ENCODE measurements at regions not wholly inside any gene's neighbourhood (a gene's known extent, or its start where the extent isn't known, plus 50 kb on each side); places are given as distances from the start of the nearest gene placed in this dataset.
"Not testable (repeated sequence)": the region's sequence is repeated elsewhere in the genome, so short reads cannot be mapped to it uniquely, and the experiment has no call there.

DNA sequence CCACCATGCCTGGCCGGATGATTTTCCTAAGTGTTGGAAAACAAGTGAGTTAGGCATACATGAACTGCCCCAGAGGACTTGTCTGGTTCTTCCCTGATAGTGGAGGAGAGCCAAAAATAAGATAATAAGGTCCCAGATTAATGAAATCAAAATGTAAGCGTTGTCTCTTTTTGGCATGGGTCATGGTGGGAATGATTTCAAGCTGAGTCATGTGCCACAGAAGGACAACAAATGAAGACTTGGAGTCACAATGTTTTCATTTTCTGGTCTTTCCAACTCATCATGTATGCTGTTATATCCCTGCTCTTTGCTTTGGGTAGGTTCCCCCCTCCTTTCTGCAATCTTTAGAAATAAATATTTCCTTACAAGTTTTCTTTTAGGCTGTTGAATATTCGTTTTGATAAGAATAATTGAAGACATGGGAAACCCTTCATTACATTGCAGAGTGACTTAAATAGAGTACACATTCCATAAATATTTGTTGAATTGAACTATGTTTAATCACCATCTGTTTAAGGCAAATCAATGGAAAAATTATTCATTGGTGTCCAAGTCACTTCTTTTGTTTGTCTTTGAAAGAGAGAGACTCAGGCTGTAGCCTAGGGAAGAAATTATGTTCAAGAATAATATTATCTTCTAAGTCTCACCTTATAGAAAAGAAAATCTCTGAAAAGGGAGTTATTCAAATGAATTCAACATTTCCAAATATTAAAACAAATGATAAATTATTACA, 196.3 kb downstream of the CSNK1G3 start:
- no peaks in the 10 kb centered on the region for H3K27me3 Mint-ChIP-seq
- H3K27ac Mint-ChIP-seq: no peak overlapping the region
- DNase-seq: no peak
- H3K4me3 Mint-ChIP-seq: no peak overlapping the region
- peaks cover 6% of the 10 kb centered on the region for H3K9me3 Mint-ChIP-seq
- H3K4me1 Mint-ChIP-seq (ENCODE audit: low read depth): no peaks in the 10 kb centered on the region
- no peaks in the 10 kb centered on the region for H3K36me3 Mint-ChIP-seq (ENCODE audit: low read depth)

DNA sequence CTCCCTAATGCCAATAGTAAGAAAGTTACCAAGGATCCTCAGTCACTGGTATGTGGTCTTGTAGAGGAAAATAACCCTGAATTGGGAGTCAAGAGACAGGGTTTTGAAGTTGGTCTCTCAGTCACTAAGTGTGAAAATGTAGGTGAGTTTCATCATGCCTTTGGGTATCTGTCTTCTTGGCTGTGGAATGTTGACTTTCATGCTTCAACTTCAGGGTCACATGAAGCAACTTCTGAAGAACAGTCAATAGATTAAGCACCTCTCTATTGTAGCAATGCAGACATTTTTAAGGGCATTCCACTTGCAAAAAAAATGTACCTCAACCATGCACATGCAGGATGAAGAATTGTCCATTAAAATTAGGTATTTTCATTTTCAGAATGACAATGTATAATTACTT, 194.6 kb downstream of the CSNK1G3 start:
- DNase-seq: no peak
- Mint-ChIP-seq H3K4me3 (no peak overlapping the region), H3K36me3 (ENCODE audit: low read depth) (no peaks in the 10 kb centered on the region), H3K27me3 (no peaks in the 10 kb centered on the region), H3K9me3 (peaks cover 5% of the 10 kb centered on the region), H3K27ac (no peak overlapping the region), H3K4me1 (ENCODE audit: low read depth) (no peaks in the 10 kb centered on the region)

DNA sequence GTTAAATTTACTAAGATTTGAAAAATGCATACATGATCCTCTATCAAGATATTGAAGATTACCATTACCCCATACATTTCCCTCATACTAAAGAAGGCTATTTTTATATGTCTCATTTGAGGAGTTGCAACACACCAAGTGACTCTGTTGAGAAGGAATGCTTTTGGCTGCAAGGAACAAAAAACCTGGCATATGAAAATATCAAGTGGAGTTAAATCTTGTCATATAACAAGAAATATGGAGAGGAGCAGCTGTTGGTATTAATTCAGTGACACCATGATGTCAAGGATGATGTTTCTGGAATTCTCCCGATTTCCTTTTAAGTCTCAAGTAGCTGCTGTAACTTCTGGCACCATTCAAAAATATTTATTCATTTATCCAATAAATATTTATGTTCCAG, 193.8 kb downstream of the CSNK1G3 start:
- no peak for DNase-seq
- H3K4me3 Mint-ChIP-seq: no peak overlapping the region
- H3K27ac Mint-ChIP-seq: no peak overlapping the region
- H3K36me3 Mint-ChIP-seq (ENCODE audit: low read depth): no peaks in the 10 kb centered on the region
- H3K27me3 Mint-ChIP-seq: no peaks in the 10 kb centered on the region
- H3K9me3 Mint-ChIP-seq: peaks cover 5% of the 10 kb centered on the region
- no peaks in the 10 kb centered on the region for H3K4me1 Mint-ChIP-seq (ENCODE audit: low read depth)

DNA sequence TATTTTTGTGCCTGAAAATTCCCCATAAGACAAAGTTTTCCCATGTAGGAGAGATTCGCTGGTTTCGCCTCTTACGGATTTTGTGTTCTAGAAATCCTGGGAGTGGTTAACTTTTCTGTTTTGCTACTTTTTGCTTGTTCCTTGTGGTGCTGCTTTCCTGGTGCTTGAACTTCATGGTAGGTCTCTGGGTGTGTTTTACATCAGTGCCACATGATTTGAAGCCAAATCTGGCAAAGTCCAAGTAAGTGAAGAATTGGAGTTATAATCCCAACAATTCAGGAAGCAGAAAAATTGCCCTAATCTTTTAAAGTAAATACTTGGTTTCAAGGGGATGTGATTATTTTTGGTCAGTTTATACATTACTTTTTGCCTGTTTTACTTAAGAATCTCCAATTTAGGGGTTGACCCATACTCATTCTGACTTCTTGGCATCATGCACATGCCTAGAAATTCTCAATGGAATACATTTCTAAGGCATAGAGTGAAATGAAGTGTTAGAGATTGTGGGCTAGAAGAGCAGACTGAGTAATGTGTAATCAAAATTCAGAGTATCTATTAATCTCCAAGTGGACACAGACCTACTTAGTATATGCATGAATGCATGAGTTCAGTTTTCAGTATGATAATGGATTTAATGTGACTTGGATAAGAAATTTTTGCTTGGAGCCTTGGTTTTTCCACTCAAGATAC, 189.7 kb downstream of the CSNK1G3 start:
- DNase-seq: no peak
- no peaks in the 10 kb centered on the region for H3K27me3 Mint-ChIP-seq
- H3K4me1 Mint-ChIP-seq (ENCODE audit: low read depth): no peaks in the 10 kb centered on the region
- H3K36me3 Mint-ChIP-seq (ENCODE audit: low read depth): no peaks in the 10 kb centered on the region
- H3K9me3 Mint-ChIP-seq: no peaks in the 10 kb centered on the region
- no peak overlapping the region for H3K4me3 Mint-ChIP-seq
- no peak overlapping the region for H3K27ac Mint-ChIP-seq

DNA sequence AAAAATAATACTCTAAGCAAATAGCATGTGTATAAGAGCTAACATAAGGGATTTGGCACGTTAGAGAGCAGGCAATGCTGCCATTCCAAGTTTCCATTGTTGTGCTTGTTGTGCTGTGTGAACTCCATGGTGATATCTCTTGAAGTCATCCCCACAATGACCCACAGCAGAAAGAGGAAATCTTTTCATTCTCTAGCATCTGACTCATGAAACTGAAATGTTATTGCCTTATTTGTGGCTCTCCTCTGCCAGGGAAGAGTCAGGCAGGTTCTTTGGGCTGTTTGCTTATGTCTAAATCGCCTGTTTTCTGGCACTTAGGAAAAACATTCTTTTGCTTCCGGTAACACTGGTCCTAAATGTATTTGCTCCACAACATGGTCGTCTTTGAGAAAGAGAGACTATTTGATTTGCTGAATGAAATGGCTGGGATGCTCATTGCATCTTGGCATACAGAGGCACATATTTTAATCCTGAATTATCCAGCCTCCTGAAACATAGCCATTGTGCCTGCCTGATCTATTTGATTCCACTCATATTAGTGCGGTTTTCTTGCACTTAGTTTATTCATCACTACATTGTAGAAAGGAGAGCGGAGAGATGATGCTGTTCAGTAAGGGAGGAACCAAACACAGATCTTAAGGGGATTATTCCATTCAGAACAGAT, 188.8 kb downstream of the CSNK1G3 start:
- no peak for DNase-seq
- H3K4me1 Mint-ChIP-seq (ENCODE audit: low read depth): no peaks in the 10 kb centered on the region
- no peaks in the 10 kb centered on the region for H3K27me3 Mint-ChIP-seq
- no peaks in the 10 kb centered on the region for H3K36me3 Mint-ChIP-seq (ENCODE audit: low read depth)
- no peak overlapping the region for H3K27ac Mint-ChIP-seq
- no peaks in the 10 kb centered on the region for H3K9me3 Mint-ChIP-seq
- no peak overlapping the region for H3K4me3 Mint-ChIP-seq

DNA sequence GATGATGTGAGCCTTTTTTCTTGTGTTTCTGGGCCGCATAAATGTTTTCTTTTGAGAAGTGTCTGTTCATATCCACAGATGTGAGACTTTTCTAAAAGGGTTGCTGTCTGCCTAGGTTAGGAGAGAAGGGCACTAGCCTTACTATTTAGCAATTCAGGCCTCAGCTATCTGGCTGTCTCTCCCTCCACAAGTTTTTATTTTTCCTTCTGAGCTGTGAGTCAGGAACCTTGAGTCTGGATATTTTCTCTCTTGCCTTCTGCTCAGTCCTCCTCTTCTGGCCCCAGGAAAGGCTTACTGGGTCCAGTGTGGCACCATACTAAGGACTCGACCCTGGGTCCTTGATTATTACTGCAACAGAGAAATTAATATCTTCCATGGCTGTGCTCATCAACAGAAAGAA, 187.6 kb downstream of the CSNK1G3 start:
- Mint-ChIP-seq H3K9me3 (no peaks in the 10 kb centered on the region), H3K4me3 (no peak overlapping the region), H3K36me3 (ENCODE audit: low read depth) (no peaks in the 10 kb centered on the region), H3K27ac (no peak overlapping the region), H3K27me3 (no peaks in the 10 kb centered on the region), H3K4me1 (ENCODE audit: low read depth) (no peaks in the 10 kb centered on the region)
- DNase-seq: no peak

DNA sequence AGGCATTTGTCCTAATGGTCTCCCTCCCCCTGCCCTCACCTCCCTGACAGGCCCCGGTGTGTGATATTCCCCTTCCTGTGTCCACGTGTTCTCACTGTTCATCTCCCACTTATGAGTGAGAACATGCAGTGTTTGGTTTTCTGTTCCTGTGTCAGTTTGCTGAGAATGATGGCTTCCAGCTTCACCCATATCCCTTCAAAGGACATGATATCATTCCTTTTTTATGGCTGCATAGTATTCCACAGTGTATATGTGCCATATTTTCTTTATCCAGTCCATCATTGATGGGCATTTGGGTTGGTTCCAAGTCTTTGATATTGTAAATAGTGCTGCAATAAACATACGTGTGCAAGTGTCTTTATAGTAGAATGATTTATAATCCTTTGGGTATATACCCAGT, 187.0 kb downstream of the CSNK1G3 start:
- not testable (repeated sequence) for H3K4me1 Mint-ChIP-seq (ENCODE audit: low read depth); DNase-seq; H3K27ac Mint-ChIP-seq; H3K36me3 Mint-ChIP-seq (ENCODE audit: low read depth); H3K27me3 Mint-ChIP-seq; H3K4me3 Mint-ChIP-seq; H3K9me3 Mint-ChIP-seq

DNA sequence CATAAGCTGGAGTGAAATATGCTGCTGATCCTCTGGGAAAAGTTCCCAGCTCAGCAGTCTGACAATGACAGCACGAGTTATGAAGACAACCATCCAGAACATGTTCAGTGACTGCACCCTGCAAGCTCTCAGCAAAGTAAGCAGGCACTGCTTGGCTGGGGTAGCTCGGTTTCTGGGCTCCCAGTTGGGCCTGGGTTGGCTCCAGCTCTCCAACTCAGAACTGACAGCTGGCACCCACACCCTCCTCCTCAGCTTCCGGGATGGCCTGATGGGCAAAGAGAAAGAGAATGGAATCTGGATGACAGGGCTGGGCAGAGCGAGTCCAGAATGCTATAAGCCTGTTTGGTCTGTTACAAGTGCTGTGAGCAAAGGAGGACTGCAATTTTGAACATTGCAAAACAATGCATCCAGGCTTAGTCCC, 185.0 kb downstream of the CSNK1G3 start:
- Mint-ChIP-seq H3K9me3 (no peaks in the 10 kb centered on the region), H3K4me1 (ENCODE audit: low read depth) (no peaks in the 10 kb centered on the region), H3K27ac (no peak overlapping the region), H3K4me3 (no peak overlapping the region), H3K27me3 (no peaks in the 10 kb centered on the region), H3K36me3 (ENCODE audit: low read depth) (no peaks in the 10 kb centered on the region)
- no peak for DNase-seq

DNA sequence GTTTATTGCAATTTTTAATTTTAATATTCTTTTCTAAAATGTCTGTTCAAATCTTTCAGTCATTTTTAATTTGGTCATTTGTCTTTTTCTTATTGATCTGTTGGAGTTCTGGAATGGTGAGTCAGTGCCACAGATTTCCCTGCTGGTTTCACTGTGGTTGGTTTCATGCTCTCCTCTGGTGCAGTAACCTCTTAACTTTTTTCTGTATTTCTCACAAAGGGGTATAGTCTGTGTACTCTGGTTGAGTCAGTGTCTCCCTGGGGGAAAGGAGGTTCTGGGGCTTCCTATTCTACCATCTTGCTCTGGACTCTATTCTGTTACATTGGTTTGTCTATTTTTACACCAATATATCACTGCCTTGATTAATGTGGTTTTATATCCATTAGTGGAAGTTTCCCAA, 178.8 kb downstream of the CSNK1G3 start:
- Mint-ChIP-seq H3K4me3 (no peak overlapping the region), H3K4me1 (ENCODE audit: low read depth) (no peaks in the 10 kb centered on the region), H3K27me3 (no peaks in the 10 kb centered on the region), H3K9me3 (no peaks in the 10 kb centered on the region), H3K27ac (no peak overlapping the region), H3K36me3 (ENCODE audit: low read depth) (no peaks in the 10 kb centered on the region)
- DNase-seq: no peak

DNA sequence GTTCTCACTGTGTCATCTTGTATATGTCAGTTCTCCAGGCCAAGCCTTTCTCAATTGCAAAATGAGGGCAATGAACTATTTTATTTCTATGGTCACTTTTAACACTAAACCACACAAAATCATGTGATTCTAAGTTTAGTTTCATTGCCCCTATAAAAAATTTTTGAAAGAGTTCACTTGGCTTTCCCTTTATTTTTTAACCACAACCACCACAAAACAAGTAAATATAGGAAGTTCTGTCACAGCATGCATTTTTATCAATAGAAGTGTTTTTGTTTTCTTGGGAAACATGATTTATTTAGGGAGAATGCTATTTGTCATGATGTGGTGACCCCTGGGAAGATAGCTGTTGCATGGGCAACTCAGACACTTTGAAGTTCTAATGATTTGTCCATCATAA, 169.1 kb downstream of the CSNK1G3 start:
- Mint-ChIP-seq H3K27ac (no peak overlapping the region), H3K27me3 (peaks cover 5% of the 10 kb centered on the region), H3K9me3 (peaks cover 21% of the 10 kb centered on the region), H3K4me3 (no peak overlapping the region), H3K4me1 (ENCODE audit: low read depth) (no peaks in the 10 kb centered on the region), H3K36me3 (ENCODE audit: low read depth) (no peaks in the 10 kb centered on the region)
- no peak for DNase-seq

DNA sequence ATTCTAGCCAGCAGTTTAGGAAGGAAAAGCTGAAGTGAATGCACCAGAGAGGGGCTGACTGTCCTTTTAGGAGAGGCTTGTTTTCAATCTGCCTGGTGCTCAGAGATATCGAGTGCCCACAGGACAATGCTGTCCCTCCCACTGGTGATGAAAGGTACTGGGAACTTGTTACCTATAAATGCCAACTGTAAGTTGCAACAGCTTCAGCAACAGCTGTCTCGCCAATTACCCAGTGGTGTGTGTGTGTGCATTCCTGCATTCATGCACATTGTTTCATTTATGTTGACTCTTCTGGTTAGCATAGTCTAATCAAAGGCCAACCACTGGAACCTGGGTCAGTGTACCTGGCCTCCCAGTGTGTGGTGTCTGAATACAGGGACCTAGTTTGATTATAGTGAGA, 161.1 kb downstream of the CSNK1G3 start:
- Mint-ChIP-seq H3K4me3 (no peak overlapping the region), H3K36me3 (ENCODE audit: low read depth) (no peaks in the 10 kb centered on the region), H3K27me3 (peaks cover 3% of the 10 kb centered on the region), H3K9me3 (peaks cover 2% of the 10 kb centered on the region), H3K4me1 (ENCODE audit: low read depth) (no peaks in the 10 kb centered on the region), H3K27ac (no peak overlapping the region)
- DNase-seq: no peak

DNA sequence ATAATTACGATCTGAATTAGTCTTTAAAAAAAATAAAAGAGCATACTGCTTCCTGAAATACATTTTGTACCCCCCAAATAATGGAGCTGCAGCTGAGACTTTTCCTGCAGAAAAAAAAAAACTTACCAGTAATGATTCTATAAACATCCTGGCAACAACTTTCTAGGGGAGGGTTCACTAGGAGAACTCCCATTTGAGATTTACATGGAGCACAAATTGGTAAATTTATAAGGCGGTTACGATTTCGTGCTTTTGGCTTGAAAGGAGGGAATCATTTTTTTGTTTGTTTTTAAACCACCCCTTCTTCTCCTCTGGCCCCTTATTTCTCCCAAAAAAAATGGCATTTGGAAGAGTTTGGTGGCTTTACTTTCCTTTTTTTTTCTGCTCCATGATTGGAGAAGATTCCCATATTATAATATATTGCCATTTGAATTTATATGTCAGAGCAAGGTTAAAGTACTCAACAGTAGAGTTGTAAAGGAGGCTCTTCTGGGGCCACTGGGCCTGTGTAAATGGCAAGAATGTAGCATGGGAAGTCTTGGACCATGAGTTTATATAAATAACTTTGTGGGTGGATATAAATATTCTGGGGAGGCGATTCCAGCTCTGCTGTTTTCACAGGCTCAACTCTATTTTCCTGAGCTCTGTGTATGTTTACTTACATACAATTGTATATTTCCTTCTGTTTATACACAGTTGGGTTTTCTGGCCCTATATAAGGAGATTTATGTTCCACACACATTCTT, 159.9 kb downstream of the CSNK1G3 start:
- H3K4me3 Mint-ChIP-seq: no peak overlapping the region
- H3K36me3 Mint-ChIP-seq (ENCODE audit: low read depth): no peaks in the 10 kb centered on the region
- peaks cover 2% of the 10 kb centered on the region for H3K9me3 Mint-ChIP-seq
- no peaks in the 10 kb centered on the region for H3K4me1 Mint-ChIP-seq (ENCODE audit: low read depth)
- DNase-seq: no peak
- H3K27me3 Mint-ChIP-seq: no peaks in the 10 kb centered on the region
- no peak overlapping the region for H3K27ac Mint-ChIP-seq

DNA sequence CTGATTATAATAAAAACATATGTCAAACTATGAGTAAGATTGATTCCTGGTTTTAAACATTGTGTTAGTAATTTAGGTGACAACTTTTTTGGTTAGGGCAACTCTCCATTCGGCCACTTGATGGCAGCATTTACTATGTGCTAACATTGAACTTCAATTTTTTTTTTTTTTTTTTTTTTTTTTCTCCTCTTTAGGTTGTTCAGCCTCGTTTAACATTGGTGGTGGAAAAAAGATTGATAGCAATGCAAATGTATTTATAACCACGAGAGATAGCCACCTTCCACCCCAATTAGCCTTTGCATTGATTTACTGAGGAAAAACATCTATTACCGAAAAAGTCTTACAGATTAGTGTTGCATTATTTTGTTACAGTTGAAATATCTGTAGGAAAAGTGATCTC, 159.1 kb downstream of the CSNK1G3 start:
- Mint-ChIP-seq H3K4me1 (ENCODE audit: low read depth) (no peaks in the 10 kb centered on the region), H3K9me3 (peaks cover 2% of the 10 kb centered on the region), H3K4me3 (no peak overlapping the region), H3K27me3 (no peaks in the 10 kb centered on the region), H3K27ac (no peak overlapping the region), H3K36me3 (ENCODE audit: low read depth) (no peaks in the 10 kb centered on the region)
- DNase-seq: peak; percentile 32
